ENCODE measurements at regions not wholly inside any gene's neighbourhood (a gene's known extent, or its start where the extent isn't known, plus 50 kb on each side); places are given as distances from the start of the nearest gene placed in this dataset.
A peak's percentile ranks its signal among the peaks of the same experiment; 100 is the strongest.

DNA sequence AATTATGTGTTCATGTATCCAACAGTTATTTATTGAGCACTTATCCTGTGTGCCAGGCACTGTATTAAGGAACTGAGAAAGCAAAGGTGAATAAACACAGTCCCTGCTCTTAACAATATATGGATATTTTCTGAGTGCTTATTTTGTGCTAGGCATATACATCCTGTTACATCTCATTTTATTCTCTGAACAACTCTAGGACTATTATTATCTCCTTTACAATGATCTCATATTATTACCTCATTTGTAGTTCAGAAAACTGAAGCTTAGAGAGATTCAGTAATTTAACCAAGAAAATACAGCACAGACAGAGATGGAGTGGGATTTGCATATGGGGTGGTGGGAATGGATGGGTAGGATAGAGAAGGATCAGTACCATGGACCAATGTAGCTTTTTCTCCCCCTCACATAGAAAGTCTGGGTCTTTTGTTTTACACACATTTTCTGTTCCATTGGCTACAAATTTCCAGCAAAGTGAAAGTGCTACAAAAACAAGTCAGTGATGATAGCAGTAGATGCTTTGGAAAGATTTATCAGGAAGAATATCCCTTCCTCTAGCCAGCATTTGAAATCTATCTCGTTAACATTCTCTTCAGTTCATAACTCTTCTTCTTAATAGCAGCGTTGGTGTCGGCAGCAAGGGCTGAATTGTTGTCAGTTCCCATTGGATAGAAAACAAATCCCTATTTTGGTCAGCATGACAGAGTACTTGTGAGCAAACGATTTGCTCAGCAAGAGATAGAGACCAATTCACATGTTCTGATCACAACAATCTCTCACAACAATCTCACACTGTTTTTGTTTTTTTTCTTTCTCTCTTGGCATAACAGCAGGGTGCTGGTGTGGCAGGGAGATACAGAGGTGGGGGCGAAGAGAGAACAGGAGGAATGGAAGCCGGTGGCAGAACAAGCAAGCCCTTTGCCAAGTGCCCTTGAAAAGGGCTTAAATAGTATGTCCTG is 102.2 kb upstream of the KCTD1 start:
- no peak for DNase-seq

DNA sequence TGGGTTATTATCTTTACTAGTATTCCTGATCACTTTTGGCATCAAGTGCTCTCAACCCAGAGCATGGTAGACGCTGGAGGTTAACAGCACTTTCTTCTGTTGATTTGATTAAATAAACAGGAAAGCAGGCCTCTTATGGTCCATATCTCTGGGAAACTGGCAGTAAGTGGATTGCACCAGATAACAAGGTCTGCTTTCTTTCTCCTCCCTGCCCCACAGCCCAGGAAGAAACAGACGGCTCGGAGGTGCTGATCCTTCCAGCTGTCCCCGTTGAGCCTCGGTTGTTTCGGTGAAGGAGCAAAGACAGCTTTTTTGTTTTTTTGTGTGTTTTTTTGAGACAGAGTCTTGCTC is 100.8 kb upstream of the KCTD1 start:
- no peak for DNase-seq

DNA sequence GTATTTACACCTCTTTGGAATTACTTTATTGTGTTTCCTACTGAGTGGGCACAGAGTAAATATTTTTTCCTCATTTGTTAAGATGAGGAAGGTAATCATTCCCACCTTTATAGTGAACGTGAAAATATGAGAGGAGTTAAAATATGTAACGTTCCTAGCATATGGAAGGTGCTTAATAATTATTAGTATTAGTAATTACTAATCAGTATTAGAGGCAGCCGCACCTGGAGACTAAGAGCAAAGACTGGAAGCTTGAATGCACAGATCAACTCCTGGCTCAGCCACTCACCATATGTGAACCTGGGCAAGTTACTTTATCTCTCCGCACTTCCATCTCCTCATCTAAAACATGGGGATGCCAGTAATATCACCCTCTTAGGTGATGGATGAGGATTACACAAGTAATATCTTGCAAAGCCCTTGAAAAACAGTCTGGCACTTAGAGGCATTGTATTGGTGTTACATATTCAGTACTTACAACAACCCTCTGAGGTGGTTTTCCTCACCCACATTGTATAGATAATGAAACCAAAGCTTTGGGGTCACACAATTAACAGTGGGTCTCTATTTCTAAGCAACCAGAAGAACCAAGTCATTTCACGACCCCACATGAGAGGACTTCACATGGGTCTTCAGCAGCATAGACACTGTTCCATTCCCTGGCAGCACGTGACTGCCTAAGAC is 100.3 kb upstream of the KCTD1 start:
- no peak for DNase-seq

DNA sequence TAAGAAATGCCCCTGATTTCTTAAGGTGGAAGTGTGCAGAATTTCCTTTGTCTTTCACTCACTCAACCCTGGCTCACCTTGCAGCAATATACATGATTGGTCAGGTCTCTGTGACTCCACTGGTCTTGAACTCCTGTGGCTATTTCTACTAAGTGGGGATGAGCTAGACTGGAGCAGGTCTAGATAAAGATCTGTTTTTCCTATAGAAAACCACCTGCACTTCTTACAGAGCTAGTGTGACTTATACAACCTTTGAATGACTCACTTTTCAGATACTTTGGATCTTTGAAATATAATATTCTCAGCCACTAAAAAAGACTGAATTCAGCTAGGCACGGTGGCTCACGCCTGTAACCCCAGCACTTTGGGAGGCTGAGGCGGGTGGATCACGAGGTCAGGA is 98.5 kb upstream of the KCTD1 start:
- no peak for DNase-seq

DNA sequence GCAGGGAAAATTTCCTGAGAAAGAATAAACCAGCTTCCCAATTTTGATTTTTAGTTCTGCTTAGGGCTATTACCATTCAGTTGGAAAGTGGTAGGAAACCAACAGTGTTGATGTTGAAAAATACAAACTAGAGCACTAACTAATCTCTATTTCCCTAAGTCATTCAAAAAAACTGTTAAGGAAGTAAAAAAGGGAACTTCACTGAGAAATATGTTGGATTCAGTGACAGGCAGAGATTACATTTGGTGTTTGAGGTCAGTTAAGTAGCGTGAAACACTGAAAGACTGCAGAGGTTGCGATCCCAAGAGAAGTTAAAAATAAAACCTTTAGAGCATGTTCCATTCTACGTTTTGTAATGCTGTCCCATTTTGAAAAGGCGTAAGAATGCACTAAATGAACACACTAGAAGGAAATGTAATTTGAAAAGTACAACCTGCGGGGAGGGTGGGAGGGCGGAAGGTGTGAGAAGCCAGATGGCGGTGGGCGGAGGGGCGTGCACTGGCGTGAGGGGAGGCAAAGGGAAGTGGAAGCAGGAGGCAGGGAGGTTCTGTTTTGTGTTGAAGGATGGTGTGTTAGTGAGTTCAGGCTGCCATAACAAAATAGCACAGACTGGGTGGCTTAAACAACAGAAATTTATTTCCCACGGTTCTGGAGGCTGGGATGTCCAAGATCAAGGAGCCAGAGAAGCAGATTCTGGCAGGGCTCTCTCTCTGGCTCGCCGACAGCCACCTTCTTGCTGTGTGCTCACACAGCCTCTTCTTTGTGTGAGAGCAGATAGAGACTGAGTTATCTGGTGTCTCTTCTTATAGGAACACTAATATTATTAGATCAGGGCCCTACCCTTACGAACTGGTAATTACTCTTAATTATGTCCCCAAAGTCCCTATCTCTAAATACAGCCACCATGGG is 94.3 kb upstream of the KCTD1 start:
- peak; percentile 66 to 93 (median 86) for DNase-seq

DNA sequence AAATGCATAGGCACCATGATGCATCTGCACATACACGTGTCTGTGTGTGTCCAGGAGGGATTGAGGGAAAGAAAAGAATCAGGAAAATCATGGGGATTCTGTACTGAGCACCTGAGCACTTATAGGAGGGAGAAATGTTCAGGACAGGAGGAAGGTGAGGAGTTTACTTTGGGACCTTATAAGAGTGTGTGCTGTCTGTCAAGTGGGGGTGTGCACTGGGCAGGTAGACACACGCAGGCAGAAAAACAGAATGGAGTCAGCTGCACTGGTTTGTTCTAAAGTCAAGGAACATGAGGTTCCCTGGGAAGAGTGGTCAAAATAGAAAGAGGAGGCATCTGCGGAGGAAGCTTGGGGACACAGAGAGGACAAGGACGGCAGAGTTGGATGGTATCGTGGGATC is 92.2 kb upstream of the KCTD1 start:
- DNase-seq = no peak

DNA sequence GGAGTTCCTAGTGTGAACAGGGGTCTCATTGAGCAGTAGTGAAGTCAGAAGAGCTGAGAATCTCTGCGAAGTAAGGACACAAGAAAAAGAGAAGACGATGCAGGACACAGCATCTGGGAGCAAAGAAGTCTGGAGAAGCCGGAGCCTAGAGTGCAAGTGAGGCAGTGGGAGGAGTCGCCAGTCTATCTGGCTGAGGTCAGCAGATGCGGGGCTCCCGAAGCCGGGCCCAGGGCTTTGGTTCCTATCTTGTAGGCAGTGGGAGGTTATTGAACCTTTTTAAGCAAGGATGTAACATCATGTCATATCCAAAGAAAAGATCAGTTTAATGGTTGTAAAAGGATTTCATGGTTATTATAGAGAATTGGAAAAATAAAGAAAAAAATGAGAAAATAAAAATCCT is 90.8 kb upstream of the KCTD1 start:
- DNase-seq = no peak

DNA sequence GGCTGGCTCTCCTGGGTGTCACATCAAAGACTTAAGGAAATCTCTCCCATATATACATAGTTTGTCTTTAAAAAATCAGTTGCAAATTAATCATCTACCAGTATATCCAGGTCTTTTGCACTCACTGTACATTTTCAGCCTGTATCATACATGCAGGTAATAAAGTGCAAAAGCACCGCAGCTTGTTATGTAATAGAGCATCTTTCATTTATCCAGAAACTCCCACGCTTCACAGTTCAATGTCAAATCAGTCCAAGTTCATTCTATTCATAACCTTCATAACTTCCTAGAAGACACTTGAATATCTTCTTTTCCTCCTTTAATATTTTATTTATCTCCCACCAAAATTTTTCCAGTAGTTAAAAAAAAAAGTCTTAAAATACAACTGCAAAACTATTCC is 89.6 kb upstream of the KCTD1 start:
- DNase-seq = no peak

DNA sequence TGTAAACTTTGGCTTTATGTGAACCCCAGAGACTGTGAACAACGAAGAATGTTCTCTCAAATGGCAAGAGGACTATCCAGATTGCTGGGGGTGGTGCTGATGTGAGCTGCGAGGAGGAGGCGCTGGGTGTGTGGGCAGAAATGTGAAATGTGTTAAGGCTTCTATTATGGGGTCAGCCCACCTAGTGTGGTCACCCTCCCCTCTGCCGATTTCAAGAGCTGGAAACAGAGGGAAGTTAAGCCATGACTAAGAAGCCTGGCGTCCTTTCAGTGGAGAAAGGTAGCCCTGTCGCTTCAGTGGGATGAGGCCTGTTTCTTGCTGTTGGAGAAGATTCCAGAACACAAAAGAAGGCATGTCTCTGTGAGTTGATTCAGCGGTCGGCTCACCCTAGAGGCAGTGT is 89.0 kb upstream of the KCTD1 start:
- peak; percentile 15 to 48 (median 30) for DNase-seq

DNA sequence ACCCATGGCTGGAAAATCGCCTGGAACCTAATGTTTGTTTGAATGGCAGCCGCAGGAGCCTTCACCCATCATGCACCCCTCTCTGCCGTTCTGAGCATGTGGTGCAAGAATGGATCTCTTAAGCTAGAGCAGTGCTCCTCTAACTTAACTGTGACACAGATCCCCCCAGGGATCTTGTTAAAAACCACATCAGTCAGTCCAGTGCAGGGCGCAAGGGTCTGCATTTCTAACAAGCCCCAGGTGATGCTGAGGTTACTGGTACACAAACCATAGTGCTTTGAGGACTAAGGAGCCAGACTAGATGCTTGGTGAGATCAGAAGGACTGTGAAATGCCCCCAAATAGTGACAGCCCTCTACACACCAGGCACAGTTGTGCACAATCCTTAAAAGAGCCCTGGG is 87.1 kb upstream of the KCTD1 start:
- DNase-seq = no peak

DNA sequence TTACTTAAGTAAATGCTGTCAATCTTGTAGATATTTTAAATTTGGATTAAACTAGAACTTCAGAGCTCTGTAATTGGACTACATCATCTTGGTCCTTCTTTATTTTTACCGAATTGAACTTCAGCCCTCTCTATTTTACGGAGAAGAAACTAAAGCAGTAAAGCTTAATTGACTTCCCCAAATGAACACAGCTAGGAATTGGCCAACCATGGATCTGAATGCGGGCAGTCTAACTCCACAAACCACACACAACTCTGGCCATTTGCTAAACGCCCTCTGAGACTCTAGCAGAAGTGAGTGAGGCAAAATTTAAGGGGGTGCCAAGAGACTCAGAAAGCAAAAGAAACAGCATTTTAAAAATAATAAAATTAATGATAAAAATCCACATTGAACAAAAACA is 86.3 kb upstream of the KCTD1 start:
- peak; percentile 29 to 66 (median 57) for DNase-seq

DNA sequence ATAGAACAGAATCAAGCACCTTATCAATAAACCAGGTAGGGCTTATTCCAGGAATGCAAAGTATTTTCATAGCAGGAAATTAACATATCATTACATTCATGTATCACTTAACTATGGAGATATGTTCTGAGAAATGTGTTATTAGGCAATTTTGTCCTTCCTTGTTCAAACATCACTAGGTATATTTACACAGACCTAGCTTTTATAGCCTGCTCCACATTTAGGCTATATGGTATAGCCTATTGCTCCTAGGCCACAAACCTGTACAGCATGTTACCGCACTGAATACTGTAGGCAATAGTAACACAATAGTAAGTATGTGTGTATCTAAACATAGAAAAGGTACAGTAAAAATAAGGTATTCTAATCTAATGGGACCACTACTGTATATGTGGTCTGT is 82.8 kb upstream of the KCTD1 start:
- DNase-seq = no peak

DNA sequence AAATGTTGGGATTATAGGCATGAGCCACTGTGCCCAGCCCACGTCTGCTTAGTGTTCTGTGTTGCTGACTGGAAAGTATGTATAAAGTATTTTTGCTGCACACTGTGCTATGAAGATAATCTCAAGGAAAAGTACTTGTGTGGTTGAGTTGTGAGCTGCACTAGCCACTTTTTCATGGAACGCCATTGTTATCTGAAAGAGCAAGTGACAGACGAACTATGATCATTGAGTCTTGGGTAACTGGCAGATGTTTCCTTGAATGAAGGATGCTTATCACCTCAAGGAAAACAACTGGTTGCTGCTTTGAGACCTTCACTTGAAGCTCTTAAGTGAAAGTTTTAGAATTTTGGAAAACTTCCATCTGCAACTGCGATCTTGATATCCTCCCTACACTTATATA is 82.2 kb upstream of the KCTD1 start:
- no peak for DNase-seq

DNA sequence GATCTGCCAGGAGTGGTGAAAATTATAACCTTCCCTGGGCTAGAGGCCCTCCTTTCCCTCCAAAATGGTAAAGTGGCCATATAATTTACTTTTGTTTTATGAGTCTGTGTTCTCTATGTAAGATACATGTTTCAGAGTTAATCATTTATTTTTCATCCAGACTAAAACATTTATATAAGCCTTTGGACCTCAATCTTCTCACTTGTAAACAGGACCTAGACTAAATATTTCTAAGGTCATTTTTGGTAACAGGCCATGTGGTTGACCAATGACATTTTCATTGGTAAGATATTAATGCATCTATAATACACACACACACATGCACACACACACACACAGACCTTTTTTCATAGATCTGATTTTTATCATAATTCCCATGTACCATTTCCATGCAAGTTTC is 79.7 kb upstream of the KCTD1 start:
- no peak for DNase-seq

DNA sequence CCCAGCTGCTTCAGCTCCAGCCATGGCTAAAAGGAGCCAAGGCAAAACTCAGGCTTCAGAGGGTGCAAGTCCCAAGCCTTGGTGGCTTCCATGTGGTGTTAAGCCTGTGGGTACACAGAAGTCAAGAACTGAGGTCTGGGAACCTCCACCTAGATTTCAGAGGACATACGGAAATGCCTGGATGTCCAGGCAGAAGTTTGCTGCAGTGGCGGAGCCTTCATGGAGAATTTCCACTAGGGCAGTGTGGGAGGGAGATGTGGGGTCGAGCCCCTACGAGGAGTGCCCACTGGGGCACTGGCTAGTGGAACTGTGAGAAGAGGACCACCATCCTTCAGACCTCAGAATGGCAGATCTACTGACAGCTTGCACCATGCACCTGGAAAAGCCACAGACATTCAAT is 76.1 kb upstream of the KCTD1 start:
- DNase-seq = no peak

DNA sequence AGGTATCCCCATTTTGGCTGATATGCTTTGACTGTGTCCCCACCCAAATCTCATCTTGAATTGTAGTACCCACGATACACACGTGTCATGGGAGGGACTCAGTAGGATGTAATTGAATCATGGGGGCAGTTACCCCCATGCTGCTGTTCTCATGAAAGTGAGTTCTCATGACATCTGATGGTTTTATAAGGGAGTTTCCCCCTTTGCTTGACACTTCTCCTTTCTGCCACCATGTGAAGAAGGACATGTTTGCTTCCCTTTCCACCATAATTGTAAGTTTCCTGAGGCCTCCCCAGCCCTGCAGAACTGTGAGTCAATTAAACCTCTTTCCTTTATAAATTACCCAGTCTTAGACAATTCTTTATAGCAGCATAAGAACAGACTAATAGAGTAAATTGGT is 75.0 kb upstream of the KCTD1 start:
- DNase-seq = peak in 1 of 4 experiments; percentile 47

DNA sequence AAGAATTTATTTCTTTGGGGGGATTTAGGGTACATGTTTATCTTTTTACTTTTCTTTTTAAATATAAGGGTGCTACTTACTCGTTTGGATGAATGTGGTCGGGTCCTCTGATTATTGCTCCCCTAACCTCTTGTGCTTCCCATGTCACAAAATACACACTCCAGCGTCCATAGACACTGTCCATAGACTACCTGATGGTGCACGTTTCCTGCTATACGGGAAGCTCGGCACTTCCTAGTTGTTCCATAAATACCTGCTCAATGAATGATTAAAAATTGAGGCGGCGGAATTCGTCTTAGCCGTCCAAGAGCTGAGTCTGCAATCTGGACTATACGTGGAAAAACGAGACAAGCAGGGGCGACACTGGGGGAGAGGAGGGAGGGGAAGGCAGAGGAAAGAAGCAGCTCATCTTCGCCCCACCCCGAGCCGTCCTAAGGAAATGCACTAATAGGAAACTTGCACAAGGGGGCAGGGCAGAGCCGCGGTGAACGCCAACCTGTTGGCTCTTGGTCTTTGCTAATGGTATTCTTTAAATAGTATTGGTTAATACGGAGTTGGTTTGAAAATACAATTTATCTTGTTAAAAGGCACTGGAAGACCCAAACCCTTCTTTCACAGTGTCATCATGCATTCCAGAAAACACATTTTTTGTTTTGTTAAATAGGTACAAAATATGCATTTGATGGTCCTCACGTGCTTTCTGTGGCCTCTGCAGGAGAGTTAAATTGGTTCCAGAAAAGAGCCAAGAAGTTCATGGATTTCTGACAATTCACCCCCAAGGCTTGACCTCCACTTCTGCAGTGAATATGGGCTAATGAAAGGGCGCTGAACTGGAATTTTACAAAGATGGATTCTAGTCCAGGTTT is 73.0 kb upstream of the KCTD1 start:
- DNase-seq = peak; percentile 73 to 86 (median 83)

DNA sequence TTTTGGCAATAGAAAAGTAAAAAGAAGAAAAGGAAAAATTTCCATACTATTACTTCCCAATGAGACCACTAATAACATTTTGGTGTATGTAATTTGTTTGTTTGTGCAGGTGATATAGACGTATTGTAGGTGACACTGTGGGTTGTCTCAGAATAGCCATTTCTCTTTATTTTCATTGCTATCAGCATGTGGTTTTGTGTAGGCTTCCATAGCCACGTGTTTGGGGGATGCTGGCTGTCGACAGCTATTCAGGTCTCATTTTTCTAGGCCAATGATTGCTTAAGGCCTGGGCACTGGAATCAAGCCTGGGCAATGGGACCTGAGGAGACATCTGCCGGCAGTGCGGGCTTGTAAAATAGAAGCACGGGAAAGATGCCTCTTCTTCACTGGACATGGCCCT is 71.0 kb upstream of the KCTD1 start:
- DNase-seq = no peak

DNA sequence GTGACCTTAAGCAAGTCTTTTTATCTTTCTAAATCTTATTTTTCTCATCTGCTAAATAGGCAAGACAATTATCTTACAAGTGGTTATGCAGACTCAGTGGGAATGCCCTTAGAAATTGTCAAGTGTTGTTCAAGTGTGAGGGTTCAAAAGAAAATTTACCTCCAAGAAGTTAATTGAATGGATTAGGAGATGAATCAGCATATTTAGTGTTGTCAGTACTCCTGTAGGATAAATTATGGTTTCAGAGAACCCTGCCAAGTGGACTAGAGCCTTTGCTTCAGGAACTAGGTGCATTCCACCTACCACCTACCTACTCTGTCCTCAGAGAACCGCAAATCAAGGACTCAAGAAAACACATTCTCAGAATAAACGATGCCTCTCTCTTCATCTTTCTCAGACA is 69.8 kb upstream of the KCTD1 start:
- DNase-seq = no peak

DNA sequence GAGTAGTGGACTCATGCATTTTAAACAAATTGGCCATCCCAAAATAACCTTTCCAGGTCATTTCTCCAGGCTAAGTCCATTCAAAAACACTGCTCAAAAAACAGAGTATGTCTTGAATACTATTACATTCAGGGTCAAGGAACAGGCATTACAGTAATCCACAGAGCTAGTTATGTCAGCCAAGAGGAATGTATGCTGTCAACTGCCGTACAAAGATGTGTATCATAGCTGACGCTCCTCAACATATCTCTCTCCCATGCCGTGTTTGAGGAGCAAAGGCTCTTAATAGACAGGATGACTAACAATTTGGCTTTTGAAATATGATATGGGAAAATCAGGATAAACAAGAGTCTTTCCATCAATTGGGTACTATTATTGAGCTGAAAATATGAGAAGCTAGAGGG is 68.8 kb upstream of the KCTD1 start:
- no peak for DNase-seq

DNA sequence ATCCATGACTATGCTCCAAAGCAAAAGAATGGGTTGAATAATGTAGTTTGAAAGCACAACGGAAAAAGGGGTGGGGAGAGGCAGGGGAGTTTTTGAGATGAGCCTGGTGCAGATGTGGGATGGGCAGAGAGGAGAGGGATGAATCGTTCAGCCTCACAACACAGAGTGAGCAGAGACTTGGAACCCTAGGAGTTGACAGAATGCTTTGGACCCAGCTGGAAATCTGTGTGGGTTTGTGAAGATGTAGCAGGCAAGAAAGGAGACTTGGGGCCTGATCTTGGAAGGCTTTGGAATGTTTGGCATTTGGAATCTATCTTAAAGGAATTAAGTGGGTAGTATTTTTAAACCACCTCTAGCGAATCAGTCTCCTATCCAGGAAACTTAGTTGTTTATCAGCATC is 66.0 kb upstream of the KCTD1 start:
- DNase-seq = no peak

Measured in suppressor macrophage (primary cell).